ENCODE measurements at regions not wholly inside any gene's neighbourhood (a gene's known extent, or its start where the extent isn't known, plus 50 kb on each side); places are given as distances from the start of the nearest gene placed in this dataset.

- H3K27me3 ChIP-seq (ENCODE audit: control insufficient read depth, insufficient read depth, low read length) = no peaks in the 10 kb centered on the region
- no peak for TF ChIP-seq CTCF (IDR thresholded peaks at IDR 0.05; ENCODE audit: borderline replicate concordance, extremely low read depth, insufficient read depth)
- no peaks in the 10 kb centered on the region for H3K36me3 ChIP-seq (ENCODE audit: control insufficient read depth in 2 of 3, insufficient read depth in 3 of 3, low read length in 3 of 3)
- H3K4me1 ChIP-seq (ENCODE audit: control insufficient read depth in 2 of 3, insufficient read depth in 2 of 3, low read depth in 1 of 3, low read length in 3 of 3) = no peaks in the 10 kb centered on the region
- H3K4me3 ChIP-seq (ENCODE audit: low read length in 3 of 3) = no peak overlapping the region
- H3K9ac ChIP-seq (ENCODE audit: low read length in 3 of 3) = no peak overlapping the region
- intact Hi-C loops (cut with DNase I) = no loop called here
- no peak for DNase-seq
- no peak overlapping the region for H3K27ac ChIP-seq (ENCODE audit: low read depth in 2 of 2, low read length in 2 of 2)
- no peaks in the 10 kb centered on the region for H3K9me3 ChIP-seq (ENCODE audit: control insufficient read depth in 2 of 3, insufficient read depth in 1 of 3, low read length in 3 of 3)
- no peak for FAIRE-seq
These were observed 394.9 kb upstream of the EPHA3 start for GRCh38 chr3:88712552-88712951.

DNA sequence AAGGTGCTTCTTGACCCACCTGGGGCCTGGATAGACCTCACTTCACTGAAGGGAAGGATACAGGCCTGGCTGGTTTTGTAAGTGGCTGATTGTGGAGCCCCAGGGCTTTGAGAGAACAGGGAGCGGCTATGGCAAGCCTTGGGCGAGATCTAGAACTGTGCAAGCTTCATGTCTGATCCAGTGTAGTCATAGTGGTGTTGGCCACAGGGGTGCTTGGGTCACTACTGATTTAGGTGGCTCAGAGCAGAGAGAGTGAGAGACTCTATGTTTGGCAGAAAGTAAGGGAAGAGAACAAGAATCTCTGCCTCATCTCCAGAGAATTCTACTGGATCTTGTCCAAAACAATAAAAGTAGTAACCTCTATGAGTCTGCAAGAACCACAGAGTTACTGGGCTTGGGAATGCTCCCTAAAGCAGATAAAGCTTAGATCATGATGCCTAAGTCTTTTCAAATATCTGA, 394.2 kb upstream of the EPHA3 start:
- intact Hi-C loops (cut with DNase I) = no loop called here
- H3K36me3 ChIP-seq (ENCODE audit: control insufficient read depth in 2 of 3, insufficient read depth in 3 of 3, low read length in 3 of 3) = no peaks in the 10 kb centered on the region
- no peak overlapping the region for H3K4me3 ChIP-seq (ENCODE audit: low read length in 3 of 3)
- no peak overlapping the region for H3K9ac ChIP-seq (ENCODE audit: low read length in 3 of 3)
- TF ChIP-seq CTCF (IDR thresholded peaks at IDR 0.05; ENCODE audit: borderline replicate concordance, extremely low read depth, insufficient read depth) = no peak
- FAIRE-seq (no peak), DNase-seq (no peak)
- no peaks in the 10 kb centered on the region for H3K27me3 ChIP-seq (ENCODE audit: control insufficient read depth, insufficient read depth, low read length)
- H3K4me1 ChIP-seq (ENCODE audit: control insufficient read depth in 2 of 3, insufficient read depth in 2 of 3, low read depth in 1 of 3, low read length in 3 of 3) = no peaks in the 10 kb centered on the region
- no peak overlapping the region for H3K27ac ChIP-seq (ENCODE audit: low read depth in 2 of 2, low read length in 2 of 2)
- no peaks in the 10 kb centered on the region for H3K9me3 ChIP-seq (ENCODE audit: control insufficient read depth in 2 of 3, insufficient read depth in 1 of 3, low read length in 3 of 3)

- DNase-seq (no peak), FAIRE-seq (no peak)
- H3K4me1 ChIP-seq (ENCODE audit: control insufficient read depth in 2 of 3, insufficient read depth in 2 of 3, low read depth in 1 of 3, low read length in 3 of 3) = no peaks in the 10 kb centered on the region
- H3K9ac ChIP-seq (ENCODE audit: low read length in 3 of 3) = no peak overlapping the region
- no peak for TF ChIP-seq CTCF (IDR thresholded peaks at IDR 0.05; ENCODE audit: borderline replicate concordance, extremely low read depth, insufficient read depth)
- no peaks in the 10 kb centered on the region for H3K27me3 ChIP-seq (ENCODE audit: control insufficient read depth, insufficient read depth, low read length)
- no peaks in the 10 kb centered on the region for H3K36me3 ChIP-seq (ENCODE audit: control insufficient read depth in 2 of 3, insufficient read depth in 3 of 3, low read length in 3 of 3)
- H3K27ac ChIP-seq (ENCODE audit: low read depth in 2 of 2, low read length in 2 of 2) = no peak overlapping the region
- H3K9me3 ChIP-seq (ENCODE audit: control insufficient read depth in 2 of 3, insufficient read depth in 1 of 3, low read length in 3 of 3) = no peaks in the 10 kb centered on the region
- intact Hi-C loops (cut with DNase I) = no loop called here
- no peak overlapping the region for H3K4me3 ChIP-seq (ENCODE audit: low read length in 3 of 3)
These were observed 381.8 kb upstream of the EPHA3 start for GRCh38 chr3:88725440-88726165.

DNA sequence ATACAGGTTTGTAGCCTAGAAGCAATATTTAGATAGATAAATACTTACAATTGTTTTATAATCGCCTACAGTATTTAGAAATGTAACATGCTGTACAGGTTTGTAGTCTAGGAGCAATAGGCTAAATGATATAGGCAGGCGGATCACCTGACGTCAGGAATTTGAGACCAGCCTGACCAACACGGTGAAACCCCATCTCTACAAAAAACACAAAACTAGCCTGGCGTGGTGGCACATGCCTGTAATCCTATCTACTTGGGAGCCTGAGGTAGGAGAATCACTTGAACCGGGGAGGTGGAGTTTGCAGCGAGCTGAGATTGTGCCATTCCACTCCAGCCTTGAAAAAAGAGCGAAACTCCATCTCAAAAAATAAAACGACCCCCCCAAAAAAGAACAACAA, 375.2 kb upstream of the EPHA3 start:
- DNase-seq = peak in 3 of 5 donors; percentile 53 to 58 (median 58)

More for the DNA sequence above, 375.2 kb upstream of the EPHA3 start:
- Histone ChIP-seq H3K4me1 (ENCODE audit: control insufficient read depth in 2 of 3, insufficient read depth in 2 of 3, low read depth in 1 of 3, low read length in 3 of 3) (no peaks in the 10 kb centered on the region), H3K27me3 (ENCODE audit: control insufficient read depth, insufficient read depth, low read length) (no peaks in the 10 kb centered on the region), H3K9me3 (ENCODE audit: control insufficient read depth in 2 of 3, insufficient read depth in 1 of 3, low read length in 3 of 3) (no peaks in the 10 kb centered on the region), H3K9ac (ENCODE audit: low read length in 3 of 3) (no peak overlapping the region), H3K36me3 (ENCODE audit: control insufficient read depth in 2 of 3, insufficient read depth in 3 of 3, low read length in 3 of 3) (no peaks in the 10 kb centered on the region), H3K27ac (ENCODE audit: low read depth in 2 of 2, low read length in 2 of 2) (no peak overlapping the region), H3K4me3 (ENCODE audit: low read length in 3 of 3) (no peak overlapping the region)
- intact Hi-C loops (cut with DNase I) = no loop called here
- no peak for FAIRE-seq
- no peak for TF ChIP-seq CTCF (IDR thresholded peaks at IDR 0.05; ENCODE audit: borderline replicate concordance, extremely low read depth, insufficient read depth)
